HCT116 (cell line): ENCODE measurements at regions not wholly inside any gene's neighbourhood (a gene's known extent, or its start where the extent isn't known, plus 50 kb on each side); places are given as distances from the start of the nearest gene placed in this dataset.

ENCODE experiments used
- ATAC-seq: fragments of 200-7000 bp; cut with Tn5 transposase; 2 replicates; pipeline ENCODE4 v1.9.1; 2020; ENCODE audit warnings: mild to moderate bottlenecking, moderate library complexity
- BruUV-seq: library from RNA; stranded (reverse); fragments of 400-500 nt; replicated peaks from 2 replicates; lab custom pipeline; 2021; lab: Mats Ljungman, UMichigan
- CTCF ChIA-PET: fragments of 300-600 bp; sonication (Branson Sonifier 250); formaldehyde crosslinking; loops from one replicate; lab custom pipeline; 2021; ENCODE audit warnings: antibody characterized with exemption; lab: Charles Lee
- POLR2A ChIA-PET: fragments of 300-600, 350-600 bp; sonication (Branson Sonifier 250); formaldehyde crosslinking; loops from one replicate; lab custom pipeline; 2021; ENCODE audit warnings: antibody characterized with exemption; lab: Charles Lee
- RAD21 ChIA-PET, 2 experiments: fragments of 300-600 bp; sonication (Branson Sonifier 250); formaldehyde crosslinking; loops; one replicate each; lab custom pipeline; 2023; ENCODE audit warnings: low total read pairs in 2 of 2; ENCODE audit not compliant: uncharacterized antibody in 2 of 2, unreplicated experiment in 2 of 2, low non-redundant PET in 1 of 2; lab: Charles Lee
- DNase-seq: peaks from one replicate; pipeline ENCODE4 v3.0.0-alpha.2; 2010; ENCODE audit warnings: low read depth, low spot score
- H2AFZ ChIP-seq: fragments of 200-600 bp; shearing (Covaris generic), sonication (generic); 2 replicates; pipeline ENCODE4 v1.6.1; 2017; ENCODE audit warnings: low read depth, mixed run types, mixed read lengths, antibody characterized with exemption, low read length; ENCODE audit not compliant: poor library complexity, severe bottlenecking
- H3K27ac ChIP-seq: 2 replicates; pipeline ENCODE4 v1.5.1; 2012; ENCODE audit warnings: low read depth, low read length
- H3K27me3 ChIP-seq: fragments of 200-600 bp; sonication (generic); 2 replicates; pipeline ENCODE4 v1.6.1; 2016; ENCODE audit warnings: mixed run types, low read length, mixed read lengths; ENCODE audit not compliant: insufficient read depth
- H3K36me3 ChIP-seq, 2 experiments: fragments of 200-500 bp in 1 of 2; fragments of 200-600 bp in 1 of 2; sonication (Bioruptor generic) in 1 of 2; sonication (generic) in 1 of 2; 2 replicates each; pipeline versions ENCODE4 v1.5.1 to v1.6.1; 2014 to 2016; ENCODE audit warnings: low read length in 2 of 2, inconsistent platforms in 1 of 2, mixed read lengths in 1 of 2, mixed run types in 1 of 2; ENCODE audit not compliant: insufficient read depth in 2 of 2, control insufficient read depth in 1 of 2
- H3K4me1 ChIP-seq, 2 experiments: fragments of 200-600 bp in 1 of 2; sonication (generic) in 1 of 2; 2 replicates each; pipeline versions ENCODE4 v1.5.1 to v1.6.1; 2012 to 2017; ENCODE audit warnings: low read length in 2 of 2, inconsistent platforms in 1 of 2, mild to moderate bottlenecking in 1 of 2, mixed read lengths in 1 of 2, mixed run types in 1 of 2, moderate library complexity in 1 of 2; ENCODE audit not compliant: insufficient read depth in 2 of 2, control insufficient read depth in 1 of 2
- H3K4me2 ChIP-seq: fragments of 200-600 bp; sonication (generic); 2 replicates; pipeline ENCODE4 v1.6.1; 2017; ENCODE audit warnings: mixed run types, low read length, mixed read lengths
- H3K4me3 ChIP-seq, 2 experiments: fragments of 200-600 bp in 1 of 2; sonication (generic) in 1 of 2; replicated peaks in 1 of 2; 2 replicates each; pipeline ENCODE4 v1.5.1; 2011 to 2016; ENCODE audit warnings: low read length in 2 of 2, control low read depth in 1 of 2, low read depth in 1 of 2, mild to moderate bottlenecking in 1 of 2, mixed read lengths in 1 of 2, mixed run types in 1 of 2
- H3K79me2 ChIP-seq: fragments of 200-600 bp; sonication (generic); 2 replicates; pipeline ENCODE4 v1.6.1; 2017; ENCODE audit warnings: mild to moderate bottlenecking, mixed run types, low read length, moderate library complexity, mixed read lengths; ENCODE audit not compliant: insufficient read depth
- H3K9ac ChIP-seq: fragments of 200-600 bp; sonication (generic); 2 replicates; pipeline ENCODE4 v1.6.1; 2016; ENCODE audit warnings: low read length, mixed read lengths
- H3K9me2 ChIP-seq: fragments of 200-600 bp; sonication (generic), shearing (Covaris generic); 2 replicates; pipeline ENCODE4 v1.6.1; 2017; ENCODE audit warnings: mixed run types, mild to moderate bottlenecking, moderate library complexity; ENCODE audit not compliant: insufficient read depth
- H3K9me3 ChIP-seq, 2 experiments: fragments of 200-500 bp in 1 of 2; fragments of 200-600 bp in 1 of 2; sonication (Bioruptor generic) in 1 of 2; sonication (generic) in 1 of 2; 2 replicates each; pipeline ENCODE4 v1.6.1; 2014 to 2017; ENCODE audit warnings: low read length in 2 of 2, mixed read lengths in 2 of 2, inconsistent platforms in 1 of 2, low read depth in 1 of 2, mild to moderate bottlenecking in 1 of 2, mixed run types in 1 of 2, moderate library complexity in 1 of 2; ENCODE audit not compliant: control insufficient read depth in 1 of 2, insufficient read depth in 1 of 2
- H4K20me1 ChIP-seq: fragments of 200-600 bp; sonication (generic), shearing (Covaris generic); 2 replicates; pipeline ENCODE4 v1.6.1; 2017; ENCODE audit warnings: mixed run types, mild to moderate bottlenecking, moderate library complexity; ENCODE audit not compliant: insufficient read depth
- CBX3 ChIP-seq: IDR thresholded peaks from 2 replicates; pipeline ENCODE4 v1.6.1; 2012; ENCODE audit warnings: low read depth
- EGR1 ChIP-seq: IDR thresholded peaks from 2 replicates; pipeline ENCODE4 v1.6.1; 2012; ENCODE audit warnings: low read depth
- ELF1 ChIP-seq: IDR thresholded peaks from 2 replicates; pipeline ENCODE4 v1.6.1; 2012; ENCODE audit warnings: low read depth, borderline replicate concordance
- EZH2 ChIP-seq: fragments of 200-600 bp; sonication (generic); IDR thresholded peaks from 2 replicates; pipeline ENCODE4 v1.6.1; 2017; ENCODE audit warnings: antibody characterized with exemption, mixed run types
- JUND ChIP-seq: IDR thresholded peaks from 2 replicates; pipeline ENCODE4 v1.6.1; 2012
- POLR2AphosphoS5 ChIP-seq: IDR thresholded peaks from 2 replicates; pipeline ENCODE4 v1.6.1; 2011; ENCODE audit warnings: mild to moderate bottlenecking, low read depth, low read length, moderate library complexity
- RAD21 ChIP-seq: IDR thresholded peaks from 2 replicates; pipeline ENCODE4 v1.6.1; 2012; ENCODE audit warnings: low read depth, mild to moderate bottlenecking
- SIN3A ChIP-seq: IDR thresholded peaks from 2 replicates; pipeline ENCODE4 v1.6.1; 2012; ENCODE audit warnings: low read depth
- SP1 ChIP-seq: IDR thresholded peaks from 2 replicates; pipeline ENCODE4 v1.6.1; 2012; ENCODE audit warnings: low read depth
- TCF7L2 ChIP-seq: IDR thresholded peaks from 2 replicates; pipeline ENCODE4 v1.7.0; 2011; ENCODE audit warnings: borderline replicate concordance, inconsistent platforms; ENCODE audit not compliant: insufficient read depth, insufficient read length; ENCODE audit errors: extremely low read depth
- YY1 ChIP-seq: IDR thresholded peaks from 2 replicates; pipeline ENCODE4 v1.6.1; 2011; ENCODE audit warnings: low read length, low read depth, moderate library complexity, mild to moderate bottlenecking; ENCODE audit not compliant: insufficient replicate concordance; ENCODE audit errors: extremely low read depth
- ZNF274 ChIP-seq: fragments of 200-500 bp; sonication (Bioruptor generic); IDR thresholded peaks from 2 replicates; pipeline ENCODE4 v1.6.1; 2014; ENCODE audit warnings: mild to moderate bottlenecking, low read depth, low read length, inconsistent platforms
- intact Hi-C: fragments of 100-400 bp; cut with micrococcal nuclease; formaldehyde crosslinking; loops from 2 replicates; pipeline ENCODE4 v1.10.0; 2022
- TF ChIP-seq, protein P1 (sequence below): IDR thresholded peaks from 2 replicates; pipeline ENCODE4 v1.6.1; 2012
- TF ChIP-seq, protein P2 (sequence below): IDR thresholded peaks from 2 replicates; pipeline ENCODE4 v1.6.1; 2012; ENCODE audit warnings: low read depth
- TF ChIP-seq, protein P3 (sequence below), 3 experiments: fragments of 200-600 bp in 1 of 3; sonication (generic) in 1 of 3; IDR thresholded peaks in 2 of 3; conservative IDR thresholded peaks in 1 of 3; 2 replicates each; pipeline ENCODE4 v1.5.1; 2012 to 2017; ENCODE audit warnings: low read depth in 2 of 3, low read length in 2 of 3, antibody characterized with exemption in 1 of 3, borderline replicate concordance in 1 of 3, control low read depth in 1 of 3, mild to moderate bottlenecking in 1 of 3, mixed read lengths in 1 of 3, mixed run types in 1 of 3, moderate library complexity in 1 of 3; ENCODE audit not compliant: insufficient read depth in 1 of 3

DNA sequence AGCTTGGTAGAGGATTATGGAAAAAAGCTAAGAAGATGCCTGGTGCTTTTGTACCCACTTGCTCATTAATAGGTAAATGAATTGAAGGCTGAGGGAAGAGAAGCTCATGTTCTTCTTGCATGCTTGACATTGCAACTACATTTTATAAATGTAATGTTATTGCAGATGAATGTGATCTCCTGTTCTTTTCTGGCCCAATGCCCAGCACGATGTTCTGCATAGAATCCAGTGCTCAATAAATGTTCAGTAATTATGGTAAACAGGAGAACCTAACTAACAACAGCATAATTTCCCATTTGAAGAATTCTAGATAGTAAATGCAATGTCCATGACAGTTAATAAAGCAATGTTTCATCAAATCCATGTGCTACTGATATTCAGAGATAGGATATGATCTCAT is 638.2 kb upstream of the SOX9 start:
- CTCF ChIA-PET: interaction anchor here (4.2 kb wide), 1 partner anchor 9 kb away, joined by 24 read pairs; no protein-coding TSS in a partner anchor
- POLR2A ChIA-PET: no interaction called here

DNA sequence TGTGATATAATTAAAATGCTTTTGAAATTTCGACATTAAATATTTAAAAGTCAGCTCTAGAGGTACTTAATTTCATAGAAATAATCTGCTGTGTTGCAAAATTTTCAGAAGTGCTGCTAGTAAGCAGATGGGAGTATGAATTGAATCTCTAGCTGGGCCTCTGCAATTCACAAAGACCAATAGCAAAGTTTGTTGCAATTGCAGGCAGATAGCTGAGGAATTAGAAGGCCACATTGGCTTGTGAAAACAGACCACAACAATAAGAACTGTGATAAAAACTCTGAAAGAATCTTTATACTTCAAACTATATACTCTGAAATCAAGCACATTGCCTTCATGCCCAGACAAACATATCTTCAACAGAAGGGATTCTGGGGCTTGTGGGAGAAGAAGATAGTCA is 636.3 kb upstream of the SOX9 start:
- no peaks in the 10 kb centered on the region for H3K4me1 ChIP-seq
- no peaks in the 10 kb centered on the region for H3K27me3 ChIP-seq
- ATAC-seq (no peak), DNase-seq (no peak)
- no peaks in the 10 kb centered on the region for H4K20me1 ChIP-seq
- no peak overlapping the region for H3K4me3 ChIP-seq
- H3K9me3 ChIP-seq: no peaks in the 10 kb centered on the region
- ChIA-PET RAD21 (no interaction called here), POLR2A (no interaction called here), CTCF (interaction anchor here (1.4 to 4.2 kb wide), 2 partner anchors 11 to 24 kb away, joined by 3 to 24 read pairs; no protein-coding TSS in a partner anchor)
- H3K4me2 ChIP-seq: no peak overlapping the region
- H3K27ac ChIP-seq: no peak overlapping the region
- intact Hi-C loops: loop anchor here (10.0 kb wide), 1 partner anchor 60 kb away; no protein-coding TSS in a partner anchor
- no peaks in the 10 kb centered on the region for H3K36me3 ChIP-seq
- no TSS peak for BruUV-seq
- no peak overlapping the region for H2AFZ ChIP-seq
- H3K79me2 ChIP-seq: no peaks in the 10 kb centered on the region
- no peaks in the 10 kb centered on the region for H3K9me2 ChIP-seq
- H3K9ac ChIP-seq: no peak overlapping the region
- TF ChIP-seq POLR2AphosphoS5 (no peak), CBX3 (no peak), SIN3A (no peak), SP1 (no peak), ZNF274 (no peak), JUND (no peak), EGR1 (no peak), EZH2 (no peak), TCF7L2 (no peak), ELF1 (no peak), YY1 (no peak), RAD21 (no peak)
- TF ChIP-seq, protein P1, sequence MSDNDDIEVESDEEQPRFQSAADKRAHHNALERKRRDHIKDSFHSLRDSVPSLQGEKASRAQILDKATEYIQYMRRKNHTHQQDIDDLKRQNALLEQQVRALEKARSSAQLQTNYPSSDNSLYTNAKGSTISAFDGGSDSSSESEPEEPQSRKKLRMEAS: no peak
- TF ChIP-seq, protein P2, sequence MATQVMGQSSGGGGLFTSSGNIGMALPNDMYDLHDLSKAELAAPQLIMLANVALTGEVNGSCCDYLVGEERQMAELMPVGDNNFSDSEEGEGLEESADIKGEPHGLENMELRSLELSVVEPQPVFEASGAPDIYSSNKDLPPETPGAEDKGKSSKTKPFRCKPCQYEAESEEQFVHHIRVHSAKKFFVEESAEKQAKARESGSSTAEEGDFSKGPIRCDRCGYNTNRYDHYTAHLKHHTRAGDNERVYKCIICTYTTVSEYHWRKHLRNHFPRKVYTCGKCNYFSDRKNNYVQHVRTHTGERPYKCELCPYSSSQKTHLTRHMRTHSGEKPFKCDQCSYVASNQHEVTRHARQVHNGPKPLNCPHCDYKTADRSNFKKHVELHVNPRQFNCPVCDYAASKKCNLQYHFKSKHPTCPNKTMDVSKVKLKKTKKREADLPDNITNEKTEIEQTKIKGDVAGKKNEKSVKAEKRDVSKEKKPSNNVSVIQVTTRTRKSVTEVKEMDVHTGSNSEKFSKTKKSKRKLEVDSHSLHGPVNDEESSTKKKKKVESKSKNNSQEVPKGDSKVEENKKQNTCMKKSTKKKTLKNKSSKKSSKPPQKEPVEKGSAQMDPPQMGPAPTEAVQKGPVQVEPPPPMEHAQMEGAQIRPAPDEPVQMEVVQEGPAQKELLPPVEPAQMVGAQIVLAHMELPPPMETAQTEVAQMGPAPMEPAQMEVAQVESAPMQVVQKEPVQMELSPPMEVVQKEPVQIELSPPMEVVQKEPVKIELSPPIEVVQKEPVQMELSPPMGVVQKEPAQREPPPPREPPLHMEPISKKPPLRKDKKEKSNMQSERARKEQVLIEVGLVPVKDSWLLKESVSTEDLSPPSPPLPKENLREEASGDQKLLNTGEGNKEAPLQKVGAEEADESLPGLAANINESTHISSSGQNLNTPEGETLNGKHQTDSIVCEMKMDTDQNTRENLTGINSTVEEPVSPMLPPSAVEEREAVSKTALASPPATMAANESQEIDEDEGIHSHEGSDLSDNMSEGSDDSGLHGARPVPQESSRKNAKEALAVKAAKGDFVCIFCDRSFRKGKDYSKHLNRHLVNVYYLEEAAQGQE: no peak
- TF ChIP-seq, protein P3, sequence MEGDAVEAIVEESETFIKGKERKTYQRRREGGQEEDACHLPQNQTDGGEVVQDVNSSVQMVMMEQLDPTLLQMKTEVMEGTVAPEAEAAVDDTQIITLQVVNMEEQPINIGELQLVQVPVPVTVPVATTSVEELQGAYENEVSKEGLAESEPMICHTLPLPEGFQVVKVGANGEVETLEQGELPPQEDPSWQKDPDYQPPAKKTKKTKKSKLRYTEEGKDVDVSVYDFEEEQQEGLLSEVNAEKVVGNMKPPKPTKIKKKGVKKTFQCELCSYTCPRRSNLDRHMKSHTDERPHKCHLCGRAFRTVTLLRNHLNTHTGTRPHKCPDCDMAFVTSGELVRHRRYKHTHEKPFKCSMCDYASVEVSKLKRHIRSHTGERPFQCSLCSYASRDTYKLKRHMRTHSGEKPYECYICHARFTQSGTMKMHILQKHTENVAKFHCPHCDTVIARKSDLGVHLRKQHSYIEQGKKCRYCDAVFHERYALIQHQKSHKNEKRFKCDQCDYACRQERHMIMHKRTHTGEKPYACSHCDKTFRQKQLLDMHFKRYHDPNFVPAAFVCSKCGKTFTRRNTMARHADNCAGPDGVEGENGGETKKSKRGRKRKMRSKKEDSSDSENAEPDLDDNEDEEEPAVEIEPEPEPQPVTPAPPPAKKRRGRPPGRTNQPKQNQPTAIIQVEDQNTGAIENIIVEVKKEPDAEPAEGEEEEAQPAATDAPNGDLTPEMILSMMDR (IDR thresholded peaks at IDR 0.05 in 2 of 3, conservative IDR thresholded peaks at IDR 0.05 in 1 of 3; ENCODE audit: borderline replicate concordance in 1 of 3, insufficient read depth in 1 of 3, low read depth in 2 of 3, low read length in 2 of 3): no peak

More for the DNA sequence above, 638.2 kb upstream of the SOX9 start:
- no peak for DNase-seq
- Histone ChIP-seq H3K4me1 (no peaks in the 10 kb centered on the region), H4K20me1 (no peaks in the 10 kb centered on the region), H3K79me2 (no peaks in the 10 kb centered on the region), H3K9ac (no peak overlapping the region), H3K4me2 (no peak overlapping the region), H3K27ac (no peak overlapping the region), H3K4me3 (no peak overlapping the region)
- BruUV-seq: no TSS peak
- intact Hi-C loops: loop anchor here (10.0 kb wide), 1 partner anchor 58 kb away; no protein-coding TSS in a partner anchor
- RAD21 ChIA-PET: no interaction called here
- no peak for ATAC-seq
- TF ChIP-seq POLR2AphosphoS5: no peak
- TF ChIP-seq RAD21: no peak
- TF ChIP-seq, all 23 proteins: peak for 0
- H3K9me3 ChIP-seq: no peaks in the 10 kb centered on the region
- no peaks in the 10 kb centered on the region for H3K27me3 ChIP-seq
- H3K36me3 ChIP-seq: no peaks in the 10 kb centered on the region
- H3K9me2 ChIP-seq: no peaks in the 10 kb centered on the region
- H2AFZ ChIP-seq: no peak overlapping the region
